ENCODE measurements at regions not wholly inside any gene's neighbourhood (a gene's known extent, or its start where the extent isn't known, plus 50 kb on each side); places are given as distances from the start of the nearest gene placed in this dataset.

- DNase-seq, result peak; percentile 44
These were observed 155.6 kb downstream of the OGFRL1 start for GRCh38 chr6:71444222-71444621.

DNA sequence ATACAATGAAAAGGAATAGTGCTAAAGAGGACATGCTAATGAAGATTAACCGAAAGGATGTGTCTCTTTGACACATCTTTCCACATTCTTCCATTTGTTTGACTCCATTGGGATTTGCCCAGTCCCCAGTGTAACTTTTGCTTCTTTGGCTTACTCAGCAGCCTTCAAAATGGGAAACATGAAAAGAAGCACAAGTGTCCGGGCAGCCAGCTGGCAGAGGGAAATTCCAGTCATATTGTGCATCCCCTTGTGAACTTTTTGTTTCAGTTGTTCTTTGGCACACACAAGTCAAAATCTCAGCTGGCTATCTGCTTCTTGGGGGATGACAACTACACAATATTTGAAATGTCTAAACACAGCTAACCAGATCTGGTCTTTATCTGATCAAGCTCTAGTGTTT, 157.4 kb downstream of the OGFRL1 start:
- DNase-seq, result no peak

- DNase-seq, result no peak
These were observed 157.9 kb downstream of the OGFRL1 start for GRCh38 chr6:71446470-71446869.

- DNase-seq, result peak; percentile 10
These were observed 164.2 kb downstream of the OGFRL1 start for GRCh38 chr6:71452697-71453370.

DNA sequence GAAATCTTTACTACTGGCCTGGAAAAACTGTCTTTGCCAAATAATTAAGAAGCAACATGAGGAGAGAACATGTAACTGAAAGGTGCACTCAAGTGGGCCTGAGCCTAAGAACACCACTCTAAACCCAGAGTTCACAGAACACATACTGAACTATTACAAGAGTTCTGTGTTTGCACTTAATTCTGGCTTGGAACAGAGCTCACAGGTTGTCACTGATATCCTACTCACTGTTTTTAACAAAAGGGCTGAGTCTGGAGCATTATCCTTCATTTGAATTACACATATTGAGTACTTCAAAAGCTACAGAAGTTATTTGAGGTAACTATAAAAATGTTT, 164.7 kb downstream of the OGFRL1 start:
- no peak for DNase-seq

DNA sequence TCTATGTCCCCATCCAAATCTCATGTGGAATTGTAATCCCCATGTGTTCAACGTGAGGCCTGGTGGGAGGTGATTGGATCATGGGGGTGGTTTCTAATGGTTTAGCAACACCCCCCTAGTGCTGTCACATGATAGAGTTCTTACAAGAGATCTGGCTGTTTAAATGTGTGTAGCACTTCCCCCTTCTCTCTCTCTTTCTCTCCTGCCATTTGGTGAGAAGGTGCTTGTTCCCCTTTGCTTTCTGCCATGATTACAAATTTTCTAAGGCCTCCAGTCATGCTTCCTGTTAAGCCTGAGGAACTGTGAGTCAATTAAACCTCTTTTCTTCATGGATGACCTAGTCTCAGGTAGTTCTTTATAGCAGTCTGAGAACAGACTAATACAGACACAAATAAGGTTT, 165.4 kb downstream of the OGFRL1 start:
- DNase-seq, result no peak

DNA sequence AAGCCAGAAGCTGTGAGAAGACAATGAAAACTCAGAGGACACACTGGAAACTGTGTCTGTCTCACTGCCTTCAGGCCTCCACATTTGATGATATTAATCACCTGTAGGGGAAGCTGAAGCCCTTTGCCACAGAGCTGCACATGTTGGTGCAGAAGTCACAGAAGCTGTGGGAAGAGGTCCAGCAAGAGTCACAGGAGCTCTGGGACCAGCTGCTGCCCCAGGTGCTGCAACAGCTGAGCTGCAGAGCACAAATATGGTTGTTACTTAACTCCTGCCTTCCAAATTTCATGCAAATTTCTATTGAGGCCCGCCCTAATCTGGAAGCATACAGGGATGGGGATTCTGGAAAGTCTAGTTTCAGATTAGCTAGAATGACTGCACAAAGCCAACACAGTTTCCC, 169.3 kb downstream of the OGFRL1 start:
- peak; percentile 71 for DNase-seq

DNA sequence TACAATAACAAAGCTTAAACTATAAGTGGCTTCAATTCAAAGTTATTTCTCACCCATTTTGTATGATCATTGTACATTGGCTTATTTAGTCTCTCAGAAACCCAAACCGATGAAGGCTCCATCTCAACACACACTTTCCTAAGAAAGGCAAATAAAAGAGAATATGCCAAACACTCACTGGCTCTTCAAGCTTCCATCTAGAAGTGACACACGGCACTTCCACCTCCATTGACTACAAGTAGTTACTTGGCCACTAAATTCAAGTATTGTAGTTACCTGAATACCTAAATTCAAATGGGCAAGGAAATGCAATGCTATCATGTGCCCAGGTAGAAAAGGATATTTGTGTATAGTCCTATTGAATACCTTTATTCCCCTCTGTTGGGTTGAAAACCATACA, 170.6 kb downstream of the OGFRL1 start:
- no peak for DNase-seq

GRCh38 chr6:71460933-71461332, 172.3 kb downstream of the OGFRL1 start:
- DNase-seq, result no peak

- no peak for DNase-seq
These were observed 174.4 kb downstream of the OGFRL1 start for GRCh38 chr6:71463061-71463460.

DNA sequence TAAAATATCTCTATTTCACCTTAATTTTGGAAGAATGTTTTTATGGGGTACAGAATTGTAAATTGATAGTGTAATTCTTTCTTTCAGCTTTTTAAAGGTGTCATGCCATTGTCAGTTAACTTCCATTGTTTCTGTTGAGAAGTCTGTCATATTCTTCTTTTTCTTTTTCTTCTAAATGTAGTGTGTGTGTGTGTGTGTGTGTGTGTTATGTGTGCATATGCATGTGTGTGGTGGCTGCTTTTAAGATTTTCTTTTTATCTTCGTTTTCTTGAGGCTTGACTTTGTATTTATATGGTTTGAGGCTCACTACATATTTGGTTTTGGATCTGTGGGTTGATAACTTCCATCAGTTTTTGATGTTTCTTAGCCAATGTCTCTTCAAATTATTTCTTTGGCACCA, 176.5 kb downstream of the OGFRL1 start:
- no peak for DNase-seq

GRCh38 chr6:71466362-71466761, 177.8 kb downstream of the OGFRL1 start:
- DNase-seq, result no peak

DNA sequence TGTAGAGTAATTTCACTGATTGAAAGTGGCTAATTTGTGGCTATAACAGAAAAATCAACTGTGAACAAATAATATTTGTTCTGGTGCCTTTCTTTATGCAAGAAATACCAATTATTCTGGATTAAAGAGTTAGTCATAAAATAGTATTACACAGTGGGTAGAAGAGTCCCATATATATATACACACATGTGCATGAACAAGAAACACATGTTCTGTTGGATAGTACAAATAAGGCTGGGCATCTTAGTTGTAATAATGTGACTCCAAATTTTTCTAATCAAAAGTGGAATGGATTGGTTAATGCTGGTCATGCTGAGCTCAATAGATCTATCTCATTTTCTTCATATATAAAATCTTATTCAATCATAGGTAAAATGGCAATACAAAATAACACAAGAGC, 179.4 kb downstream of the OGFRL1 start:
- DNase-seq, result no peak

- DNase-seq, result no peak
These were observed 180.5 kb downstream of the OGFRL1 start for GRCh38 chr6:71468841-71469700.

DNA sequence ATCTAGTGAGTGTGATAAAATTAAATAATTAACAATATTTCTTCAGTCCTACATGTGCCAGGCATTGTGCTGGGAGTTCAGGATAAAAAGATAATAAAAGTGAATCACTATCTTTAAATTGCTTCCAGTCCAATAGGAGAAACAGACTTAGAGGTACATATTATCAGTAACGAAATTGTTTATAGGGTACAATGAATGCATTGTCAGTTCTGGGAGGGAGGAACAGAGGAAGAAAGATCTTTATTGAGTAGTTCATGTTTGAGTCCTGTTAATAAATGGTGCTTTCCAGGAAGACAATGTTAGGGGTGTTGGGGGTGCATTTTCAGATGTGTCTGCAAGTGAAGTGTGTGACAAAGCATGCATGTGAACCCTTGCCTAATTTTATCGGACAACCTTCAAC, 183.1 kb downstream of the OGFRL1 start:
- DNase-seq, result no peak

GRCh38 chr6:71473926-71474325, 185.3 kb downstream of the OGFRL1 start:
- DNase-seq, result no peak

GRCh38 chr6:71474942-71475341, 186.3 kb downstream of the OGFRL1 start:
- no peak for DNase-seq

GRCh38 chr6:71476371-71476770, 187.8 kb downstream of the OGFRL1 start:
- DNase-seq, result no peak

- DNase-seq, result no peak
These were observed 188.3 kb downstream of the OGFRL1 start for GRCh38 chr6:71476872-71477271.

DNA sequence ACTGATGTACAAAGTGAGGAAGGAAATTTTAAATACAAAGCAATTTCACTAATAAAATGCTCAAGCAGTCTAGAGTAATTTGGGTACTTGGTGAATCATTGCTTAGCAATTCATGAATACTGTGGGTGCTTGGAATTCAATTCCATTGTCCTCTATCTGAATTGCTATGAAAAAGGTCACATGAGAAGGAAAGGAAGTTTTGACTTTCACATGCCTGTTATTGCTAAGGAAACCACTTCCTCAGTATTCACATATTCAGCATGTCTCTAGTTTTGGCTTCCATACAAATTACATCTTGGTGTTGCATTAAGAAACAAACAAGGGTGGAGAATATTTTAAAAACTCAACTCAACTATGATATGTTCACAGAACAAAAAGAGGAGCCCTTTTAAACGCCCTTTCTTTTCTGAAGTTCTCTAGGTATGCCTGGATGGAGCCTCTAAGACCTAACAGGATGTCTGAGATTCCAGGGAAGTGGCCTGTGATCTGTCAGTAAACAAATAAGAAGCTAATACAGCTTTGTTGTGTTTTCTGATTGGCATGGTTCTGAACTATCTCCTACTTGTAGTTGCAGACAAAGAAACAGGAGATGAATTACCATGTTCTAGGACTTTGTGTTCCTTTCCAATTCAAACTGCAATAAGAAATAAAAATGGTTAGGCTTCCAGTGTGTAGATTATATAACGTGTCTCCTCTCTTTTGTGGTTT, 190.4 kb downstream of the OGFRL1 start:
- DNase-seq, result no peak

DNA sequence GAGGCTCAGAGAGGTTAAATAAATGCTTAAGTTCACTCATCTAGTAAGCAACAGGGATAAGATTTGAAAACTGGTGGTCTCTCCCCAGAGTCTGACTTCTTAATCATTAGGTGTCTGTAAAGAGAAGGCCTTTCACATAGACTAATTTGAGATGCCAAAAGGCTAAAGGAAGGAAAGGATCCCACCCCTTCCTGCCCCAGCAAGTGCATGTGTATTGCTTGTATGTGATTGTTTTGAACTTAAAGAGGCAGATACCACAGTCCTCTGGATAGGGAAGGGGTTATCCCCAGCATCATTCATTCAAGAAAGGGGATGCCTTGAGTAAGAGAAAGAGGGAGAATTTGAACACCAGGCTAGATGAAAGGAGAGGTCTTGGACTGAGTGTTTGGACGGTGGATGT, 192.0 kb downstream of the OGFRL1 start:
- DNase-seq, result no peak

- DNase-seq, result no peak
These were observed 192.4 kb downstream of the OGFRL1 start for GRCh38 chr6:71481011-71481410.

DNA sequence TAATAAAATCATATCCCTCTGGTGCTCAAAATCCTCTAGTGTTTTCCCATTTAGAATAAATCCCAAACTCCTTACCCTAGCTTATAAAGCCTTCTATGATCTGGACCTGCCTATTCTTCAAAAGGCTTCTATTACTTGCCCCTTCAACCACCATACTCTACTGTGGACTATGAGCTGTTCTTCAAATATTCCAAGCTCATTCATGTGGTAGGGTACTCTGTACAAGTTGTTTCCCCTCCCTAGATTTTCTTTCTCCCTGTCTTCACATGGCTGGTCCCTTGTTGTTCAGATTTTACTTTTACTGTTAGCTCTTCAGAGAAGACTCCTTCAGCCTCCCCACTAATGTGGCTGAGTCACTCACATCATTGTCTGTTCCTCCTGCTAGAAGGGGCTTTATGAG, 193.2 kb downstream of the OGFRL1 start:
- DNase-seq, result no peak

DNA sequence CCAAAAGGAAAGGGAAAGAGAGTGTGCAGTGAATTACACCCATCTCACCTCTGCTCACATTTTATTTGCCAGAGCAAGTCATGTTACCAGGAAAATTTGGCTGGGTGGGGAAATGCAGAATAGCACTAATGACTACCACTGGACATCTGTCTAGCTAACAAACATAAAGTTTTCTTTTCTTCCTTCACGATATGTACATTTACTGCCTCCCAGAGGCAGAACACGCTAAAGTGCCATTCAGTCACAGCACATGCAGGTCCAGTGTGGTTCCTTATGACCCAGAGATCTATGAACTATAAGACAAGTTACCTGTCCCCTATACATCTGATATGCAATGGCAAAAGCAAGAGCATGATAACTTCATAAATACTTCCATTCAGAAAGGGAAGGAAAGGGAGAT, 194.1 kb downstream of the OGFRL1 start:
- no peak for DNase-seq
